IMR-90 (cell line): ENCODE measurements at regions not wholly inside any gene's neighbourhood (a gene's known extent, or its start where the extent isn't known, plus 50 kb on each side); places are given as distances from the start of the nearest gene placed in this dataset.
A peak's percentile ranks its signal among the peaks of the same experiment; 100 is the strongest.

Experiments
- ATAC-seq: fragments of 200-7000 bp; cut with Tn5 transposase; 2 replicates; pipeline ENCODE4 v1.9.1; 2020; ENCODE audit warnings: low read depth, mild to moderate bottlenecking, moderate library complexity
- BruUV-seq: library from RNA; stranded (reverse); fragments of 400-500 nt; replicated peaks from 2 replicates; lab custom pipeline; 2021; lab: Mats Ljungman, UMichigan
- CTCF ChIA-PET: fragments of 300-600 bp; formaldehyde crosslinking; extraction: SDS; loops from one replicate; lab custom pipeline; 2021; ENCODE audit warnings: antibody characterized with exemption; lab: Yijun Ruan, JAX
- POLR2A ChIA-PET: fragments of 300-600 bp; sonication (Branson Sonifier 250); formaldehyde crosslinking; loops from one replicate; lab custom pipeline; 2022; ENCODE audit warnings: antibody characterized with exemption; ENCODE audit not compliant: unreplicated experiment; lab: Charles Lee
- DNase-seq: peaks from one replicate; pipeline ENCODE4 v3.0.0; 2013
- H2AFZ ChIP-seq: replicated peaks from 2 replicates; pipeline ENCODE3; 2013; ENCODE audit warnings: low read length, mild to moderate bottlenecking; ENCODE audit not compliant: poor library complexity
- H2AK5ac ChIP-seq: 2 replicates; pipeline ENCODE4 v1.6.1; 2013; ENCODE audit warnings: low read depth, low read length, inconsistent platforms
- H2AK9ac ChIP-seq: replicated peaks from 2 replicates; pipeline ENCODE3; 2013; ENCODE audit warnings: mild to moderate bottlenecking, low read depth, low read length, moderate library complexity; ENCODE audit not compliant: poor library complexity
- H2BK120ac ChIP-seq: 2 replicates; pipeline ENCODE4 v1.6.1; 2013; ENCODE audit warnings: low read depth, low read length, inconsistent platforms
- H2BK15ac ChIP-seq: 3 replicates; pipeline ENCODE4 v1.6.1; 2013; ENCODE audit warnings: low read depth, low read length, inconsistent platforms
- H2BK20ac ChIP-seq: 2 replicates; pipeline ENCODE4 v1.6.1; 2013; ENCODE audit warnings: low read depth, mild to moderate bottlenecking, inconsistent platforms, low read length, moderate library complexity
- H2BK5ac ChIP-seq: 2 replicates; pipeline ENCODE4 v1.6.1; 2013; ENCODE audit warnings: mild to moderate bottlenecking, low read depth, low read length, inconsistent platforms; ENCODE audit not compliant: poor library complexity, severe bottlenecking
- H3K14ac ChIP-seq: replicated peaks from 2 replicates; pipeline ENCODE4 v1.6.1; 2013; ENCODE audit warnings: low read depth, low read length, inconsistent platforms
- H3K18ac ChIP-seq: 2 replicates; pipeline ENCODE4 v1.6.1; 2013; ENCODE audit warnings: low read depth, low read length, control low read depth
- H3K23ac ChIP-seq: 2 replicates; pipeline ENCODE4 v1.6.1; 2013; ENCODE audit warnings: low read depth, low read length, inconsistent platforms
- H3K27ac ChIP-seq: 2 replicates; pipeline ENCODE4 v1.5.1; 2013; ENCODE audit warnings: mild to moderate bottlenecking, control low read depth, low read length; ENCODE audit not compliant: insufficient read depth
- H3K27me3 ChIP-seq: 2 replicates; pipeline ENCODE4 v1.6.1; 2013; ENCODE audit warnings: low read length; ENCODE audit not compliant: control insufficient read depth, insufficient read depth
- H3K36me3 ChIP-seq: 2 replicates; pipeline ENCODE4 v1.6.1; 2013; ENCODE audit warnings: low read length, mixed read lengths; ENCODE audit not compliant: control insufficient read depth, insufficient read depth
- H3K4ac ChIP-seq: 2 replicates; pipeline ENCODE4 v1.6.1; 2013; ENCODE audit warnings: low read depth, low read length, inconsistent platforms
- H3K4me1 ChIP-seq: 2 replicates; pipeline ENCODE4 v1.6.1; 2013; ENCODE audit warnings: low read length, mixed read lengths; ENCODE audit not compliant: control insufficient read depth, insufficient read depth
- H3K4me2 ChIP-seq: 2 replicates; pipeline ENCODE4 v1.6.1; 2013; ENCODE audit warnings: low read depth, mild to moderate bottlenecking, control low read depth, low read length, moderate library complexity
- H3K4me3 ChIP-seq: 2 replicates; pipeline ENCODE4 v1.5.1; 2013; ENCODE audit warnings: low read depth, mild to moderate bottlenecking, control low read depth, low read length, moderate library complexity; ENCODE audit not compliant: insufficient read depth
- H3K56ac ChIP-seq: 2 replicates; pipeline ENCODE4 v1.6.1; 2013; ENCODE audit warnings: low read length, inconsistent platforms; ENCODE audit not compliant: insufficient read depth; ENCODE audit errors: extremely low read depth
- H3K79me1 ChIP-seq, 2 experiments: 2 replicates each; pipeline ENCODE4 v1.6.1; 2013; ENCODE audit warnings: low read length in 2 of 2, inconsistent platforms in 1 of 2, low read depth in 1 of 2
- H3K9ac ChIP-seq: 2 replicates; pipeline ENCODE4 v1.6.1; 2013; ENCODE audit warnings: low read depth, low read length, control low read depth
- H3K9me1 ChIP-seq: 2 replicates; pipeline ENCODE4 v1.6.1; 2013; ENCODE audit warnings: low read length, inconsistent platforms; ENCODE audit not compliant: insufficient read depth
- H3K9me3 ChIP-seq: 2 replicates; pipeline ENCODE4 v1.6.1; 2013; ENCODE audit warnings: low read length; ENCODE audit not compliant: control insufficient read depth, insufficient read depth
- H4K20me1 ChIP-seq: 2 replicates; pipeline ENCODE4 v1.6.1; 2013; ENCODE audit warnings: low read length, inconsistent platforms; ENCODE audit not compliant: insufficient read depth
- H4K5ac ChIP-seq: 2 replicates; pipeline ENCODE4 v1.6.1; 2013; ENCODE audit warnings: mild to moderate bottlenecking, low read depth, low read length, control low read depth
- H4K8ac ChIP-seq, 2 experiments: 2 replicates each; pipeline ENCODE4 v1.6.1; 2013; ENCODE audit warnings: low read depth in 2 of 2, low read length in 2 of 2, control low read depth in 1 of 2, inconsistent platforms in 1 of 2
- H4K91ac ChIP-seq: 2 replicates; pipeline ENCODE4 v1.6.1; 2013; ENCODE audit warnings: low read depth, low read length, inconsistent platforms; ENCODE audit not compliant: insufficient read depth
- CEBPB ChIP-seq: IDR thresholded peaks from 2 replicates; pipeline ENCODE4 v1.6.1; 2012; ENCODE audit warnings: low read depth, low read length, improper control_type of control experiment
- USF2 ChIP-seq: fragments of 150-350 bp; IDR thresholded peaks from 2 replicates; pipeline ENCODE4 v1.6.1; 2017; ENCODE audit warnings: mild to moderate bottlenecking, antibody characterized with exemption, low read length, low read depth
- WGBS, 2 experiments: methylation state at CpG; one replicate each; pipeline versions ENCODE4 v1.1.5 to v1.1.7; 2013; ENCODE audit warnings: missing lambda C conversion rate in 2 of 2; ENCODE audit not compliant: insufficient read length in 1 of 2; ENCODE audit errors: extremely low coverage in 2 of 2; 5-methylcytosine and 5-hydroxymethylcytosine counted together
- dilution Hi-C: fragments of 300-500 bp; cut with HindIII; formaldehyde crosslinking; loops from one replicate; pipeline ENCODE4 v1.14.3; 2018; ENCODE audit warnings: low sequenced_read_pairs; ENCODE audit not compliant: unreplicated experiment
- in situ Hi-C: fragments of 300-500 bp; cut with MboI; formaldehyde crosslinking; loops from 3 replicates; pipeline ENCODE4 v1.14.3; 2019; ENCODE audit warnings: low sequenced_read_pairs, inconsistent platforms, mixed read lengths
- intact Hi-C: fragments of 100-400 bp; cut with micrococcal nuclease; formaldehyde crosslinking; loops from 2 replicates; pipeline ENCODE4 v1.10.0; 2022

- no peak overlapping the region for H3K56ac ChIP-seq
- no peak overlapping the region for H2AFZ ChIP-seq
- H3K4me1 ChIP-seq: no peaks in the 10 kb centered on the region
- H3K36me3 ChIP-seq: no peaks in the 10 kb centered on the region
- H3K79me1 ChIP-seq: no peaks in the 10 kb centered on the region
- WGBS, 2 experiments: no CpG with 5 or more reads among the region's 1 CpG
- H2AK9ac ChIP-seq: no peak overlapping the region
- CTCF ChIA-PET: no interaction called here
- no peak overlapping the region for H4K5ac ChIP-seq
- no peak overlapping the region for H3K27ac ChIP-seq
- H4K91ac ChIP-seq: no peak overlapping the region
- H2BK5ac ChIP-seq: no peak overlapping the region
- dilution Hi-C loops: no loop called here
- no peaks in the 10 kb centered on the region for H3K9me3 ChIP-seq
- DNase-seq: no peak
- H3K27me3 ChIP-seq: no peaks in the 10 kb centered on the region
- H3K23ac ChIP-seq: no peak overlapping the region
- POLR2A ChIA-PET: no interaction called here
- H3K9ac ChIP-seq: no peak overlapping the region
- in situ Hi-C loops: no loop called here
- no peak overlapping the region for H3K4ac ChIP-seq
- intact Hi-C loops: no loop called here
- H2BK120ac ChIP-seq: no peak overlapping the region
- H3K4me3 ChIP-seq: no peak overlapping the region
- no peak overlapping the region for H4K8ac ChIP-seq
- H3K9me1 ChIP-seq: no peaks in the 10 kb centered on the region
- no peak for ATAC-seq
- no TSS peak for BruUV-seq
- no peak overlapping the region for H3K18ac ChIP-seq
- no peak overlapping the region for H2BK15ac ChIP-seq
- no peak overlapping the region for H2AK5ac ChIP-seq
- TF ChIP-seq CEBPB (peak; percentile 48; the same call in 1 of the 2 replicates), USF2 (no peak)
- no peak overlapping the region for H3K4me2 ChIP-seq
- no peak overlapping the region for H2BK20ac ChIP-seq
- H3K14ac ChIP-seq: no peak overlapping the region
- no peaks in the 10 kb centered on the region for H4K20me1 ChIP-seq
These were observed 1704.8 kb upstream of the CDH9 start for GRCh38 chr5:28743025-28743715.
